ENCODE measurements at regions not wholly inside any gene's neighbourhood (a gene's known extent, or its start where the extent isn't known, plus 50 kb on each side); places are given as distances from the start of the nearest gene placed in this dataset.

DNA sequence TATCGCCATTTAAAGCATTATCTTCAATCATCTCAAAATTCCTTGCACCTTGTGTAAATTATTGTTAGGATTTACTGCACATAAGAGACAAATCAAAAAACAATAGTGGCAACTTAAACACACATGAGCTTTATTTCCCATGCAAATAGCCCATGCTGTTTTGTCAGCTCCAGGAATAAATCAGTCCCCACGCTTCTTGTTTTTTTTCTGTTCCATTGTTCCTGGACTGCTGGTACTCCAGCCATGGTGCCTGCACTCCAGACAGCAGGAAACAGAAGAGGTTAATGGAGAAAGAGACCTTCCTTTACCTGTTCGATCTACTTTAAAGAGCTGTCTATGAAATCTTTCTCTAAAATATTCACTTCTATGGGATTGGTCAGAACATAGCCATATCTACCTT is 1515.7 kb upstream of the TENM3 start:
- Histone ChIP-seq H3K27ac (replicated peaks) (no peak overlapping the region), H3K27me3 (ENCODE audit: insufficient read depth, poor library complexity, severe bottlenecking) (no peaks in the 10 kb centered on the region), H3K4me3 (replicated peaks; ENCODE audit: insufficient read depth, low read length) (no peak overlapping the region)
- TF ChIP-seq, protein P1, sequence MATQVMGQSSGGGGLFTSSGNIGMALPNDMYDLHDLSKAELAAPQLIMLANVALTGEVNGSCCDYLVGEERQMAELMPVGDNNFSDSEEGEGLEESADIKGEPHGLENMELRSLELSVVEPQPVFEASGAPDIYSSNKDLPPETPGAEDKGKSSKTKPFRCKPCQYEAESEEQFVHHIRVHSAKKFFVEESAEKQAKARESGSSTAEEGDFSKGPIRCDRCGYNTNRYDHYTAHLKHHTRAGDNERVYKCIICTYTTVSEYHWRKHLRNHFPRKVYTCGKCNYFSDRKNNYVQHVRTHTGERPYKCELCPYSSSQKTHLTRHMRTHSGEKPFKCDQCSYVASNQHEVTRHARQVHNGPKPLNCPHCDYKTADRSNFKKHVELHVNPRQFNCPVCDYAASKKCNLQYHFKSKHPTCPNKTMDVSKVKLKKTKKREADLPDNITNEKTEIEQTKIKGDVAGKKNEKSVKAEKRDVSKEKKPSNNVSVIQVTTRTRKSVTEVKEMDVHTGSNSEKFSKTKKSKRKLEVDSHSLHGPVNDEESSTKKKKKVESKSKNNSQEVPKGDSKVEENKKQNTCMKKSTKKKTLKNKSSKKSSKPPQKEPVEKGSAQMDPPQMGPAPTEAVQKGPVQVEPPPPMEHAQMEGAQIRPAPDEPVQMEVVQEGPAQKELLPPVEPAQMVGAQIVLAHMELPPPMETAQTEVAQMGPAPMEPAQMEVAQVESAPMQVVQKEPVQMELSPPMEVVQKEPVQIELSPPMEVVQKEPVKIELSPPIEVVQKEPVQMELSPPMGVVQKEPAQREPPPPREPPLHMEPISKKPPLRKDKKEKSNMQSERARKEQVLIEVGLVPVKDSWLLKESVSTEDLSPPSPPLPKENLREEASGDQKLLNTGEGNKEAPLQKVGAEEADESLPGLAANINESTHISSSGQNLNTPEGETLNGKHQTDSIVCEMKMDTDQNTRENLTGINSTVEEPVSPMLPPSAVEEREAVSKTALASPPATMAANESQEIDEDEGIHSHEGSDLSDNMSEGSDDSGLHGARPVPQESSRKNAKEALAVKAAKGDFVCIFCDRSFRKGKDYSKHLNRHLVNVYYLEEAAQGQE (IDR thresholded peaks at IDR 0.05; ENCODE audit: insufficient replicate concordance, low read depth): no peak
- TF ChIP-seq GABPA (IDR thresholded peaks at IDR 0.05; ENCODE audit: low read depth) (no peak), POLR2AphosphoS5 (IDR thresholded peaks at IDR 0.05; ENCODE audit: low read depth) (no peak), SPI1 (IDR thresholded peaks at IDR 0.05; ENCODE audit: borderline replicate concordance, low read depth) (no peak)
- no peak for DNase-seq (ENCODE audit: low read depth in 1 of 2, low spot score in 1 of 2)

DNA sequence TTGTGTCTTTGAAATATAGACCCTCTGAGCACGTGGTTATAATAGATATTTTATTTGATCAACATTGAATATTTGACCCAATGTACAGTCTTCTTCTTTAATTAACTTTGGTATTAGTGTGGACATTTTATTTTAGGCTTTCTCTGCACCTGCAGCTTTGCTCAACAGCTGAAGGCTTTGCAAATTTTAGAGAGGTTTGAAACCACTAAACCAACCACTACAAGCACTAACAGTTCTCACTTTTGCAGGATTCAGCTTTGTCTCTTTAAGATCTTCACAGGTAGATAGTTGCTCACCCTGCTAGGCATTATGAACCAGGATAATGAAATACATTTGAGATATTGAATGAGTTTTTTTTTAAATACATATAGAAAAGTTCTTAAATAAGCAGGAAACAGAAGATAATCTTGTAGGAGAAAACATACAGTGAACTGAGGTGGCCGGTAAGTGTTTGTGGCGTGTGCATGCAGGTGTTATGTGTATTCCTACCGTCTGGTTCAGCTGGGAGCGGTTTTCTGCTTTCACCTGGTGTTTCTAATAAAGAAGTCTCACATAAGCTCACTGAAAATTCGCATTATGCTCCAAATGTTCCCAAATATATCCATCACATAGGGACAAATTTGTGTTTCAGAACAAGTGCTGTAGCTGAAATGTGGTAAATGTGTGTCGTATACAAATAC is 1508.3 kb upstream of the TENM3 start:
- Histone ChIP-seq H3K4me3 (replicated peaks; ENCODE audit: insufficient read depth, low read length) (no peak overlapping the region), H3K27me3 (ENCODE audit: insufficient read depth, poor library complexity, severe bottlenecking) (no peaks in the 10 kb centered on the region), H3K27ac (replicated peaks) (no peak overlapping the region)
- DNase-seq (ENCODE audit: low read depth in 1 of 2, low spot score in 1 of 2): no peak
- TF ChIP-seq, protein P1 (IDR thresholded peaks at IDR 0.05; ENCODE audit: insufficient replicate concordance, low read depth): no peak
- no peak for TF ChIP-seq GABPA (IDR thresholded peaks at IDR 0.05; ENCODE audit: low read depth)
- TF ChIP-seq POLR2AphosphoS5 (IDR thresholded peaks at IDR 0.05; ENCODE audit: low read depth): no peak
- TF ChIP-seq SPI1 (IDR thresholded peaks at IDR 0.05; ENCODE audit: borderline replicate concordance, low read depth): no peak
- TF ChIP-seq, protein P2, sequence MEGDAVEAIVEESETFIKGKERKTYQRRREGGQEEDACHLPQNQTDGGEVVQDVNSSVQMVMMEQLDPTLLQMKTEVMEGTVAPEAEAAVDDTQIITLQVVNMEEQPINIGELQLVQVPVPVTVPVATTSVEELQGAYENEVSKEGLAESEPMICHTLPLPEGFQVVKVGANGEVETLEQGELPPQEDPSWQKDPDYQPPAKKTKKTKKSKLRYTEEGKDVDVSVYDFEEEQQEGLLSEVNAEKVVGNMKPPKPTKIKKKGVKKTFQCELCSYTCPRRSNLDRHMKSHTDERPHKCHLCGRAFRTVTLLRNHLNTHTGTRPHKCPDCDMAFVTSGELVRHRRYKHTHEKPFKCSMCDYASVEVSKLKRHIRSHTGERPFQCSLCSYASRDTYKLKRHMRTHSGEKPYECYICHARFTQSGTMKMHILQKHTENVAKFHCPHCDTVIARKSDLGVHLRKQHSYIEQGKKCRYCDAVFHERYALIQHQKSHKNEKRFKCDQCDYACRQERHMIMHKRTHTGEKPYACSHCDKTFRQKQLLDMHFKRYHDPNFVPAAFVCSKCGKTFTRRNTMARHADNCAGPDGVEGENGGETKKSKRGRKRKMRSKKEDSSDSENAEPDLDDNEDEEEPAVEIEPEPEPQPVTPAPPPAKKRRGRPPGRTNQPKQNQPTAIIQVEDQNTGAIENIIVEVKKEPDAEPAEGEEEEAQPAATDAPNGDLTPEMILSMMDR (IDR thresholded peaks at IDR 0.05; ENCODE audit: insufficient read depth, low read length): no peak

DNA sequence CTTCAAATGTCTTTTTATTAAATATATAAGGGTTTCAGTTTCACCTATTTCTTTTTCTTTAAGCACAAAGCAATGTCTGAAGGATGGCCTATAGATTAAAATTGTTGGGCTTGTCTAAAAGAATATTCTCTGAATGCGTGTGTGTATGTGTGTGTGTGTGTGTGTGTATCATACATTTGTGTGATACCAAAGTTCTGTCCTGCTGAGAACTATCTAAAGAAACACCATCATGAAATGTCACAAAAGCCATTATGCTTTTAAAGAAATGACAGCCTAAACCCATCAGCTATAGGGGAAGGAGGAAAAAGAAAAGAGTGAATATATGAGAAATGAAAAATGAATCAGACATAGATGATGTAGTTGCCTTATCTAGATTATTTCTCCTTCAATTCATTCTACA is 1501.5 kb upstream of the TENM3 start:
- TF ChIP-seq, protein P2 (IDR thresholded peaks at IDR 0.05; ENCODE audit: insufficient read depth, low read length): no peak
- TF ChIP-seq GABPA (IDR thresholded peaks at IDR 0.05; ENCODE audit: low read depth): no peak
- Histone ChIP-seq H3K27ac (replicated peaks) (no peak overlapping the region), H3K27me3 (ENCODE audit: insufficient read depth, poor library complexity, severe bottlenecking) (no peaks in the 10 kb centered on the region), H3K4me3 (replicated peaks; ENCODE audit: insufficient read depth, low read length) (no peak overlapping the region)
- DNase-seq (ENCODE audit: low read depth in 1 of 2, low spot score in 1 of 2): no peak

DNA sequence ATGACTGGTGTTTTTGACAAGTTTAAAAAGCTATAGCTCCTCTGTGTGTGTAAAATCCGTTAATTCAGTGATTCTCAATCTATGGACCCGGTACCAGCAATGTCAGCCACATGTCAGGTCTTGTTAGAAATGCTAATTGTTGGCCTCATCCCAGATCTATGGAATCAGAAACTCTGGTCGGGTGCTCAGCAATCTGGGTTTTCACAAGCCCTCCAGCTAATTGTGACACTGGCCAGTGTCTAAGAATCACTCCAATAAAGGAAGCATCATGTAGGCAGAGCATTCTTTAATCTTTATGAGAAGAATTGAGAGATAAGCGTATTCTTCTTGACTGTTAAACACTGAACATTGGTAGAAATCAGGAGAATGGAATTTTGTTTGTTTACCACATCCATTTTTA is 1498.2 kb upstream of the TENM3 start:
- Histone ChIP-seq H3K27me3 (ENCODE audit: insufficient read depth, poor library complexity, severe bottlenecking) (no peaks in the 10 kb centered on the region), H3K4me3 (replicated peaks; ENCODE audit: insufficient read depth, low read length) (no peak overlapping the region), H3K27ac (replicated peaks) (no peak overlapping the region)
- DNase-seq (ENCODE audit: low read depth in 1 of 2, low spot score in 1 of 2): no peak
- no peak for TF ChIP-seq SPI1 (IDR thresholded peaks at IDR 0.05; ENCODE audit: borderline replicate concordance, low read depth)
- TF ChIP-seq, protein P2 (IDR thresholded peaks at IDR 0.05; ENCODE audit: insufficient read depth, low read length): no peak
- TF ChIP-seq GABPA (IDR thresholded peaks at IDR 0.05; ENCODE audit: low read depth): no peak
- TF ChIP-seq, protein P1 (IDR thresholded peaks at IDR 0.05; ENCODE audit: insufficient replicate concordance, low read depth): no peak
- no peak for TF ChIP-seq POLR2AphosphoS5 (IDR thresholded peaks at IDR 0.05; ENCODE audit: low read depth)

Data from HL-60 (cell line).